Stimulated activated CD4-positive, alpha-beta T cell treated with anti-CD3 and anti-CD28 coated beads, Interleukin-4, amount 100 ng/mL, for 4 hours (primary cell): ENCODE measurements at regions not wholly inside any gene's neighbourhood (a gene's known extent, or its start where the extent isn't known, plus 50 kb on each side); places are given as distances from the start of the nearest gene placed in this dataset.
"Not testable (repeated sequence)": the region's sequence is repeated elsewhere in the genome, so short reads cannot be mapped to it uniquely, and the experiment has no call there.

Experiments
- DNase-seq, 2 experiments: peaks; one replicate each; pipeline ENCODE4 v3.0.0-alpha.2; 2020

- no peak for DNase-seq
These were observed 53.4 kb downstream of the MC4R start for GRCh38 chr18:60319129-60319528.

GRCh38 chr18:60311676-60312360 is 60.8 kb downstream of the MC4R start:
- DNase-seq = no peak

GRCh38 chr18:60295674-60296073 is 76.9 kb downstream of the MC4R start:
- DNase-seq = no peak

GRCh38 chr18:60292186-60292585 is 80.4 kb downstream of the MC4R start:
- no peak for DNase-seq

- no peak for DNase-seq
These were observed 93.2 kb downstream of the MC4R start for GRCh38 chr18:60279391-60279790.

DNA sequence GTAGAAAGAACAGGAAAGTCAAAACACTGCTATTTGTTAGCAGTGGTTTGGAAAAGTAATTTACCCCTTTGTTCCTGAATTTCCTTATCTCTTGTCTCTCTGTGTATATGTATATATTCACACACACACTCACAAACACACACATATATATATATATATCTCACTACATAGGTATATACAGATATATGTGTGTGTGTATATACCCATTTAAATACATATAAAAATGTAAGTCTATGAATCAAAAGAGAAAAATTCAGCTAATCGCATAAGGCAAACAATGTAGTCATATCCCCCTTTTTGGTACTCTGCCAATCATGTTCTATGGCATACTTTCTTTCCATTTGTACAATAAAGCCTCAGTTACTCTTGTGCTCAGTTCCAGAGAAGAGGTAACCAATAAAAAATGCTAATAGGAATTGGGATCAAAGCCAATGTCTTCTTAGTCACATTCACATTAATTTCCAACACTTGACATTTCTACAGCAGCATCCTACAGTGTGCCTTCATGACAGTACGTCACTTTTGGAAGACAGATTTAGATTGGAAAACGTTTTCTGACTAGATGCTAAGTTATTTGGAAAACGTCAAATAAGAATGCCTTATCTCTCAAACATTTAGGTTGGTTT is 94.6 kb downstream of the MC4R start:
- DNase-seq = no peak

- DNase-seq = no peak
These were observed 105.0 kb downstream of the MC4R start for GRCh38 chr18:60267391-60268058.

DNA sequence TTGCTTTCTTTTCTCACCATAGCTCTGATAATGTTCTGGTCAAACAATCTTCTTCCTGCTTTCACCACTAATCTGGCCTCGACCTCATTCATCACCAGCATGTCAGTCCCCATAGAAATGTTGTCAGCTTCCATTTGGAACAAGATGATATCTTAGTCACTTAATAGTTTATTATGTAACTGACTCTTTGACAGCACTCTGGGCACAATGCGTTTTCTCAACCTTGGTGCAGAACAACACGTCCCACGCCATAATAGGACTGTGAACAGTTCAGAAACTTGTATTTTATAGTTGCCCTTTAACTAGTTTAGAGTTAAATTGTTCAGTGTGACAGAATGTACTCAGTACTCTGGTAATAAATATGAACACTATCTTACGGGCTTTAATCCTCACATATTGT is 106.0 kb downstream of the MC4R start:
- DNase-seq = no peak

- no peak for DNase-seq
These were observed 113.4 kb downstream of the MC4R start for GRCh38 chr18:60259052-60259681.

GRCh38 chr18:60249388-60249787 is 123.2 kb downstream of the MC4R start:
- no peak for DNase-seq

DNA sequence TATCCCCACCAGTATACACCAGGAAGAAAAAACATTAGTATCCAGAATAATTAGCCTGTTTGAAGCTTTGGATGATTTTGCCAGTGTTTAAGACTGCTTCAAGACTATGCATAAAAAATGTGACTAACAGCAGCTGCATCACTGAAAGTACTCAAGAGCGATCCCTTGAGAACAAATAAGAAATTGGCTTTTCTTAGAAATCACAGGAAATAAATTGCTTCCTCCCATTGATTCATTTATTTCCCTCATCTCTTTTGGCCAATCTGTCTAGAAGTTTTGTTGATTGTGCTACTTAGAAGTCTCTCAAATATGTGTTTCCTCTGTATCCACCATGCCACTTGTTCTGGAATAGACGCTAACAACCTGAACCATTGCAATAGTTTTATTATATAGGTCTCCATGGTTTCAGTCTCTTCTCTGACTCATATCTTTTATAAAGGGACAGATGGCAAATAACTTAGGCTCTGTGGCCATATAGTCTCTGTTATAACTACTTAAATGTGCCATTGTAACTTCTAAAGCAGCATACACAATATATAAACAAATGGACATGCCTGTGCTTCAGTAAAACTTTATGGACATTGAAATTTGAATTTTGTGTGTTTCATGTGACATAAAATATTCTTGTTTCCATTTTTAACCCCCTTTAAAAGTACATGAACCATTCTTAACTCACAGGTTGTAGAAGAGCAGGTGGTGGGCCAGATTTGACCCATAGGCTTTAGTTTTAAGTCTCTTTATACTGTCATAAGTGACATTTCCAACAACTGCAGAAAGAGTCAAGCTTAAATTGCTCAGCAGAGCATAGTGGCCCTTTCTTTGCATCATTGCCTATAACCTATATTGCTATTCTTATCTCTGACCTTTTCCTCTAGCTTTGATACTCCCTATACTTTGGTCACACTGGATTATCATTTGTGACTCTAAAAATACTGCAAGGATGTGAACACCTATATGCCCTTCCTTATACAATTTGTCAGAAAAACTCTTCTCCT is 123.9 kb downstream of the MC4R start:
- no peak for DNase-seq

- DNase-seq = no peak
These were observed 125.5 kb downstream of the MC4R start for GRCh38 chr18:60247103-60247502.

GRCh38 chr18:60246606-60247005 is 126.0 kb downstream of the MC4R start:
- no peak for DNase-seq

DNA sequence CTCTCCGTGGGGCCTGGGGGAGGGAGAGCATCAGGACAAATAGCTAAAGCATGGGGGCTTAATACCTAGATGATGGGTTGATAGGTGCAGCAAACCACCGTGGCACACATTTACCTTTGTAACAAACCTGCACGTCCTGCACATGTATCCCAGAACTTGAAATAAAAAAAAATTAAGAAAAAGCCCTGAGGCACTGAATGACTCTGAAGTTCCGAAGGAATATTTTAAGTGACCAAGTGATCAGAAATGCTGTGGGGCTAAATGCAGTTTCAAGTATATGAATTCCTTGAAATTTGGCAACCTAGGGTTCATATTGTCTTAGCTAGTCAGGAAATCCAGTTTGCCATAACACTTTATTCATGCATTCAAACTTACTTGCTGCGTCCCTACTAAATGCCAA is 127.5 kb downstream of the MC4R start:
- no peak for DNase-seq

- DNase-seq = not testable (repeated sequence)
These were observed 133.4 kb downstream of the MC4R start for GRCh38 chr18:60239024-60239710.

DNA sequence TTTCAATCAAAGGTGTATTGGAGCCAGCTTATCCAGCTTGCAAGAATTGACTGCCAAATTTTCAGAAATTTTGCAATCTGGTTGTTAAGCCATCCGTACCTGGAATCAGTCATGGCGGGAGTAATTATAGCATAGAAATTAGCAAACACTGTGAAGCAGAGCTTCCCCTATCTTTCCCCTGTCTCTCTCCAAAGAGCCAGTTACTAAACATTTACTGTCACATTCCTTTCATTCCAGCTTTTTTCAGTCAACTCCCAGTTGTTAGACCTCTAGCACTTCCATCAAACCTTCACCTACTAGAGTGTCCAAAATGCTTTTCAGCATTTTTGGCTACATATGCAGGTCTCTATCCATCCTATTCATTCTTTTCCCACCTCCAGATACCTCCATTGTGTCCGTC is 137.4 kb downstream of the MC4R start:
- no peak for DNase-seq

DNA sequence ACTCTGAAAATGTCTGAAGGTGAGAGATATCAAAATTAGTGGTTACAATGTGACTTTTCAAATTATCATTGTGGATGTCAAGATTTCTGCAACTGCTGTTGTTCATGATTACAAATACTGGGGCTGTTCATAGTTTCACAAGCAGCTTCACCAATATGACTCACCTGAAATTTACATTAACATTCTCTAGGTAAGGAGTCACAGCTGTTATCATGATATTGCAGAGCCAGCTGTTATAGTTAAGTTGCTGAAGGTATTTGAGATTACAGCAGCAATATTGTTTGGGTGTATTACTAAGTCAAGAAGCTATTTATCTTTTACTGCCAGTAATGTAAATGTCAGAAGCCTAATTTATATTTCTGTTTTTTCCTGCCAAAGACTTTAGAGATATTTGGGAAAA is 140.0 kb downstream of the MC4R start:
- DNase-seq = no peak

DNA sequence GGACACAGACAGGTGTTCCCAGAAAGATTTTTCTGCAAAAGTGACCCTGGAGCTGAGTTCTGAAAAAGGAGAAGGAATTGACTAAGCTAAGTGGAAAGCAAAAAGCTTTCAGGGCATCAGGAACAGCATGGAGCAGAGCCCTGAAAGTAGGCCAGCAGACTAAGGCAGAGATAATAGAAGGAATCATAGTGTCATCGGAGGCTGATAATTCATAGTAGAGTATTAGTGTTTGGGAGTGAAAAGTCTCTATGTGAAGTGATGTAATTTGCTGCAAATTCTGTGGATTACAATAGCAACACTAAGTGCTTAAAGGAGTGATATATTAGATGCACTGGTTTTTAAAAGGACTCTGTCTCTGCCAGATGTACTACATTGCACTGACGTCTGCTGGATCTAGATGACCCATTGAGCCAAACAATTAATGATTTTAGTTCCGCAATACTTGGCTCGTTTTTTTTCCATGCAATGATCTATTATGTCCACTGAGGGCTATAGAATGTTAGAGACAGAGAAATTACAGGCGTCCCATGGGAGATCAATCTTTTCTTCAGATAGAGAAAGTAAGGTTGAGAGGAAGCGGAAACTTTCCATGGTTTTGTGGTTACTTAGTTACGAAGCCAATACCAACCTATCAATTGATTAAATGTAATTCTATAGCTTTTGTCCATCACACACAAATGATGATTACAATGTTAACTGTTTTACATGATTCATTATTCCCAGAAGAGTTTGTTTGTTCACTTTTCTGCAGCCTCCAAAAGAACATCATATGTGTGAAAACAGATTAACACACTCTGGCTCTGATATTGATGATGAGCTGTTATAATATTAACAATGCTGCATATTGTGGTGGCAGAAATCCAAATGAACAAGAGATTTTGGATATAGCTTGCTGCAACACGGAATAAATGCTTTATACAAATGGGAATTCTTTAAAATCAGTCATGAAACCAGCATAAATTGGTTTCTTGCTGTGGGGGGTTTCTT is 143.7 kb downstream of the MC4R start:
- no peak for DNase-seq

- DNase-seq = no peak
These were observed 157.1 kb downstream of the MC4R start for GRCh38 chr18:60215432-60215831.

DNA sequence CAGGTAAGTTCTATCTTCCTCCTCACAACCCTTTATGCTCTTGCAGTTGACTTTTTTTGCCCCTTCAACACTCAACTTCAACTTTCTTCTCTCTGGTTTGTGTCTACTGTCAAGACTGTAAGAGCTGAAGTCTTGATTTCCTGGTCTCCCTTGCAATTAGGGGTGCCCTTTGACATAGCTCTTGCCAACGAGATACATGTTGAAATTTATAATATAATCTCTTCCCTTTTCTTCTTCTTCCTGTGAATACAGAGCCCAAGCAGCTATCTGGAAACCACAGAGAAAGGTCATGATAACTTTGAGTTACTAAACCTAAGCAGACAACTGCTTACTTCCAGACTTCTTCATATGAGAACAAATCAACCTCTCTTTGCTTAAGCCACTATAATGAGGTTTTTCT is 163.5 kb downstream of the MC4R start:
- DNase-seq = no peak

DNA sequence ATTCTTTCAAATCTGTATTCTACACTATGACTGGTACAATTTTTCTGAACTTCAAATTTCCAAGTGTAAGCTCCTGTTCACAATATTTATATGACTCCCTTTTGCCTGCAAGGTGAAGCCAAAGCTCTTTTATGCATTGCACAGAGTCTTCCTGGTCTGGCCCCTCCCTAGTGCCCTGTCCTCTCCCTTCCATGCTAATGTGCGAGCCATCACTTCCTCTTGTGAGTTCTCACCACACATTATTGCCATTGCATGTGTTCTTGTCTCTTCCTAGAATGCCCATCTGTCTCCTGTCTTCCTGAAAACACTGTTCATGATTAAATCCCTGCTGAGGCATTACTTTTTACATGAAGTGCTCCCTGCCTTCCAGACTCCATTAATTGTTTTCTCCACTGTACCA is 169.9 kb downstream of the MC4R start:
- no peak for DNase-seq
